Osteocyte (in vitro differentiated cells): ENCODE measurements at regions not wholly inside any gene's neighbourhood (a gene's known extent, or its start where the extent isn't known, plus 50 kb on each side); places are given as distances from the start of the nearest gene placed in this dataset.

ENCODE experiments used
- DNase-seq: peaks from one replicate; pipeline ENCODE4 v3.0.0; 2021; ENCODE audit warnings: mixed read lengths; ENCODE audit not compliant: unreplicated experiment; ENCODE audit errors: extremely low spot score
- H3K27ac Mint-ChIP-seq: one replicate; pipeline ENCODE4 v1.8.0; 2021; ENCODE audit warnings: mild to moderate bottlenecking, mixed read lengths; ENCODE audit not compliant: unreplicated experiment
- H3K27me3 Mint-ChIP-seq: one replicate; pipeline ENCODE4 v1.8.0; 2021; ENCODE audit warnings: mixed read lengths; ENCODE audit not compliant: unreplicated experiment
- H3K36me3 Mint-ChIP-seq: one replicate; pipeline ENCODE4 v1.8.0; 2021; ENCODE audit warnings: mixed read lengths; ENCODE audit not compliant: unreplicated experiment
- H3K4me1 Mint-ChIP-seq: one replicate; pipeline ENCODE4 v1.8.0; 2021; ENCODE audit warnings: mixed read lengths; ENCODE audit not compliant: unreplicated experiment
- H3K4me3 Mint-ChIP-seq: one replicate; pipeline ENCODE4 v1.8.0; 2021; ENCODE audit warnings: mild to moderate bottlenecking, moderate library complexity, mixed read lengths; ENCODE audit not compliant: unreplicated experiment
- H3K9me3 Mint-ChIP-seq: one replicate; pipeline ENCODE4 v1.8.0; 2021; ENCODE audit warnings: mixed read lengths; ENCODE audit not compliant: unreplicated experiment
- TF ChIP-seq, protein P1 (sequence below): fragments of 200-600 bp; sonication (generic); IDR thresholded peaks from 2 replicates; pipeline ENCODE4 v1.5.0; 2021; ENCODE audit warnings: antibody characterized with exemption, mild to moderate bottlenecking, moderate library complexity

DNA sequence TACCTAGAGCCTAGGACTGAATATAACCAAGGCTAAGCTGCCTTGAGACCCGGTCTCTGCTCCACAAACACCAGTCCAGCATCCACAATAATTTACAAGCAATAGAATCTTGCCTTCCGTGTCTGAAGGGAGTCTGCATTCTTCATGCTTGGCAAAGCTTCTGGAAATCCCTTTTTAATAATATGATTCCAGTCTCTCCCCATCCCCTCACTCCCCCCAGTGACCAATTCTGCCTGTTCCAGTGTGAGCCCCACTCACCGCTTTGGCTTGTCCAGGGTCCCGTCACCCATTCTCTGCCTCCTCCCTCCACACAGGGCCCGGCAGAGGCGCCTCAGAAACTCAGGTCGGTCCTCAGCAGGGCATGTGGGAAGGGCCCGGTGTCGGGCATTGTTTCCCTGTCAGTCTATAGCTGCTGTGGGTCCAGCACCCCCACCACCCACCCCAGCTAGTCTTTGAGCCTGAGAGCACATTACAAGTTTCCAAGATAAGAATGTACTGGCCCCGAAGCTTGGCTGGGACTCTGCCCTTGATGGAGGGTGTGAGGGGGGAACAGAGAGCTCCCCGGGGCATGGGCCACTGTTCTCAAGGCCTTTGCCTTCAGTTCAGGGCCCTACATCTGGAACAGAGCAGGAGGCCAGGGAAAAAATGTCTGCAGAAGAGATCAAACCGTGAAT, 129.7 kb upstream of the MYCN start:
- no peak for DNase-seq
- H3K4me1 Mint-ChIP-seq: no peaks in the 10 kb centered on the region
- TF ChIP-seq, protein P1, sequence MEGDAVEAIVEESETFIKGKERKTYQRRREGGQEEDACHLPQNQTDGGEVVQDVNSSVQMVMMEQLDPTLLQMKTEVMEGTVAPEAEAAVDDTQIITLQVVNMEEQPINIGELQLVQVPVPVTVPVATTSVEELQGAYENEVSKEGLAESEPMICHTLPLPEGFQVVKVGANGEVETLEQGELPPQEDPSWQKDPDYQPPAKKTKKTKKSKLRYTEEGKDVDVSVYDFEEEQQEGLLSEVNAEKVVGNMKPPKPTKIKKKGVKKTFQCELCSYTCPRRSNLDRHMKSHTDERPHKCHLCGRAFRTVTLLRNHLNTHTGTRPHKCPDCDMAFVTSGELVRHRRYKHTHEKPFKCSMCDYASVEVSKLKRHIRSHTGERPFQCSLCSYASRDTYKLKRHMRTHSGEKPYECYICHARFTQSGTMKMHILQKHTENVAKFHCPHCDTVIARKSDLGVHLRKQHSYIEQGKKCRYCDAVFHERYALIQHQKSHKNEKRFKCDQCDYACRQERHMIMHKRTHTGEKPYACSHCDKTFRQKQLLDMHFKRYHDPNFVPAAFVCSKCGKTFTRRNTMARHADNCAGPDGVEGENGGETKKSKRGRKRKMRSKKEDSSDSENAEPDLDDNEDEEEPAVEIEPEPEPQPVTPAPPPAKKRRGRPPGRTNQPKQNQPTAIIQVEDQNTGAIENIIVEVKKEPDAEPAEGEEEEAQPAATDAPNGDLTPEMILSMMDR: no peak

DNA sequence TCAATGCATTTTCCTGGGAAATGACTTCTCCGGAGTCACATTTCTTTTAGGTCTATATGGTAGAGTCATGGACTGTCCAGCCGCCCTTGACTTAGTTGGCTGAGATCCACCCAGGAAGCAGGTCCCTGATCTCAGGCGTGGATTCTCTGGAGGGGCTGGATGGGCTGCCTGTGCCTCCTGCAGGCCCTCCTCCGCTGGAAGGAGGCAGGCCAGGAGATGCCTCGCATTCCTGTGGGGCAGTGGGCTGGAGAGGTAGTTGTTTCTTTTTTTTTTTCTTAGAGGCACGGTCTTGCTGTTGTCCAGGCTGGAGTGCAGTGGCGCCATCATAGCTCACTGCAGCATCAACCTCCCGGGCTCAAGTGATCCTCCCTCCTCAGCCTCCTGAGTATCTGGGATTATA, 129.0 kb upstream of the MYCN start:
- H3K4me1 Mint-ChIP-seq: no peaks in the 10 kb centered on the region
- no peak overlapping the region for H3K4me3 Mint-ChIP-seq
- H3K36me3 Mint-ChIP-seq: no peaks in the 10 kb centered on the region
- no peak overlapping the region for H3K27ac Mint-ChIP-seq
- H3K9me3 Mint-ChIP-seq: no peaks in the 10 kb centered on the region
- DNase-seq: no peak
- H3K27me3 Mint-ChIP-seq: peaks cover 22% of the 10 kb centered on the region
- TF ChIP-seq, protein P1: no peak

More for the DNA sequence above, 129.7 kb upstream of the MYCN start:
- peaks cover 21% of the 10 kb centered on the region for H3K27me3 Mint-ChIP-seq
- H3K27ac Mint-ChIP-seq: no peak overlapping the region
- no peaks in the 10 kb centered on the region for H3K36me3 Mint-ChIP-seq
- H3K4me3 Mint-ChIP-seq: no peak overlapping the region
- H3K9me3 Mint-ChIP-seq: no peaks in the 10 kb centered on the region

GRCh38 chr2:15812187-15812780, 128.1 kb upstream of the MYCN start:
- no peak for DNase-seq
- Mint-ChIP-seq H3K27me3 (peaks cover 22% of the 10 kb centered on the region), H3K9me3 (no peaks in the 10 kb centered on the region), H3K4me1 (no peaks in the 10 kb centered on the region), H3K27ac (no peak overlapping the region), H3K4me3 (no peak overlapping the region), H3K36me3 (no peaks in the 10 kb centered on the region)
- TF ChIP-seq, protein P1: no peak

- TF ChIP-seq, protein P1: no peak
Observed at GRCh38 chr2:15813481-15814266, 126.7 kb upstream of the MYCN start.

GRCh38 chr2:15814403-15814802, 125.9 kb upstream of the MYCN start:
- Mint-ChIP-seq H3K4me1 (no peaks in the 10 kb centered on the region), H3K36me3 (no peaks in the 10 kb centered on the region), H3K27ac (no peak overlapping the region), H3K27me3 (peaks cover 13% of the 10 kb centered on the region), H3K4me3 (no peak overlapping the region), H3K9me3 (no peaks in the 10 kb centered on the region)
- no peak for DNase-seq
- TF ChIP-seq, protein P1: no peak

More at GRCh38 chr2:15813481-15814266, 126.7 kb upstream of the MYCN start:
- DNase-seq: no peak
- Mint-ChIP-seq H3K27ac (no peak overlapping the region), H3K36me3 (no peaks in the 10 kb centered on the region), H3K4me3 (no peak overlapping the region), H3K9me3 (no peaks in the 10 kb centered on the region), H3K4me1 (no peaks in the 10 kb centered on the region), H3K27me3 (peaks cover 15% of the 10 kb centered on the region)
